CD14-positive monocyte (primary cell): ENCODE measurements at regions not wholly inside any gene's neighbourhood (a gene's known extent, or its start where the extent isn't known, plus 50 kb on each side); places are given as distances from the start of the nearest gene placed in this dataset.

Experiments
- DNase-seq, 3 donors: peaks; one replicate each; pipeline ENCODE4 v3.0.0-alpha.2; 2011 to 2022
- H2AFZ ChIP-seq: 2 replicates; pipeline ENCODE4 v1.6.0; 2012; ENCODE audit warnings: mild to moderate bottlenecking, low read depth, low read length, inconsistent platforms; ENCODE audit not compliant: insufficient read depth, poor library complexity, severe bottlenecking
- H3K27ac ChIP-seq, 2 donors: 1 replicate in 1 of 2; 2 replicates in 1 of 2; pipeline ENCODE4 v1.5.1; 2012 to 2013; ENCODE audit warnings: low read length in 2 of 2, control low read depth in 1 of 2, inconsistent platforms in 1 of 2, low read depth in 1 of 2, mild to moderate bottlenecking in 1 of 2
- H3K27me3 ChIP-seq, 2 donors: one replicate each; pipeline versions ENCODE4 v1.6.0 to v1.6.1; 2011 to 2013; ENCODE audit warnings: low read length in 2 of 2; ENCODE audit not compliant: control insufficient read depth in 2 of 2, insufficient read depth in 2 of 2
- H3K36me3 ChIP-seq, 2 donors: replicated peaks in 1 of 2; 1 replicate in 1 of 2; 2 replicates in 1 of 2; pipeline versions ENCODE4 v1.5.1 to v1.6.1; 2012 to 2013; ENCODE audit warnings: low read length in 2 of 2, control low read depth in 1 of 2, inconsistent platforms in 1 of 2, mild to moderate bottlenecking in 1 of 2; ENCODE audit not compliant: insufficient read depth in 2 of 2, control insufficient read depth in 1 of 2
- H3K4me1 ChIP-seq, 2 donors: 1 replicate in 1 of 2; 2 replicates in 1 of 2; pipeline versions ENCODE4 v1.5.1 to v1.6.1; 2012 to 2013; ENCODE audit warnings: low read length in 2 of 2, control low read depth in 1 of 2, inconsistent platforms in 1 of 2, mild to moderate bottlenecking in 1 of 2, moderate library complexity in 1 of 2; ENCODE audit not compliant: insufficient read depth in 2 of 2, control insufficient read depth in 1 of 2
- H3K4me2 ChIP-seq: replicated peaks from 2 replicates; pipeline ENCODE3; 2012; ENCODE audit warnings: low read length, moderate library complexity, mild to moderate bottlenecking; ENCODE audit not compliant: poor library complexity, severe bottlenecking; ENCODE audit errors: extremely low read depth
- H3K4me3 ChIP-seq, 3 experiments: fragments of 200-600 bp in 1 of 3; sonication (generic) in 1 of 3; replicated peaks in 1 of 3; 1 replicate in 2 of 3; 2 replicates in 1 of 3; pipeline ENCODE4 v1.5.1; 2011 to 2013; ENCODE audit warnings: low read length in 3 of 3, mild to moderate bottlenecking in 3 of 3, control low read depth in 2 of 3, low read depth in 2 of 3, inconsistent platforms in 1 of 3, moderate library complexity in 1 of 3
- H3K79me2 ChIP-seq: 2 replicates; pipeline ENCODE4 v1.6.0; 2012; ENCODE audit warnings: mild to moderate bottlenecking, control low read depth, inconsistent platforms, low read length, moderate library complexity; ENCODE audit not compliant: insufficient read depth
- H3K9ac ChIP-seq: 2 replicates; pipeline ENCODE4 v1.6.0; 2017; ENCODE audit warnings: low read length, mild to moderate bottlenecking; ENCODE audit not compliant: insufficient read depth, poor library complexity, severe bottlenecking
- H3K9me3 ChIP-seq, 2 donors: replicated peaks in 1 of 2; 1 replicate in 1 of 2; 2 replicates in 1 of 2; pipeline versions ENCODE4 v1.5.1 to v1.6.1; 2012 to 2013; ENCODE audit warnings: low read length in 2 of 2, control low read depth in 1 of 2; ENCODE audit not compliant: control insufficient read depth in 1 of 2, insufficient read depth in 1 of 2
- H4K20me1 ChIP-seq: 2 replicates; pipeline ENCODE4 v1.6.0; 2012; ENCODE audit warnings: mild to moderate bottlenecking, low read length, control low read depth, moderate library complexity; ENCODE audit not compliant: insufficient read depth
- H3K27ac Mint-ChIP-seq, 7 donors: one replicate each; pipeline ENCODE4 v1.8.0; 2020; ENCODE audit warnings: mild to moderate bottlenecking in 7 of 7, mixed read lengths in 7 of 7, moderate library complexity in 6 of 7, inconsistent platforms in 2 of 7
- H3K27me3 Mint-ChIP-seq, 3 donors: one replicate each; pipeline ENCODE4 v1.8.0; 2021 to 2022; ENCODE audit warnings: low read depth in 3 of 3, mild to moderate bottlenecking in 3 of 3, mixed read lengths in 3 of 3, moderate library complexity in 3 of 3, inconsistent platforms in 1 of 3
- H3K36me3 Mint-ChIP-seq, 2 donors: one replicate each; pipeline ENCODE4 v1.8.0; 2020; ENCODE audit warnings: mixed read lengths in 2 of 2, inconsistent platforms in 1 of 2, mild to moderate bottlenecking in 1 of 2
- H3K4me1 Mint-ChIP-seq: one replicate; pipeline ENCODE4 v1.8.0; 2020; ENCODE audit warnings: mild to moderate bottlenecking, mixed read lengths
- H3K4me3 Mint-ChIP-seq, 2 donors: one replicate each; pipeline ENCODE4 v1.8.0; 2020; ENCODE audit warnings: mild to moderate bottlenecking in 2 of 2, mixed read lengths in 2 of 2, moderate library complexity in 1 of 2
- H3K9me3 Mint-ChIP-seq, 7 donors: one replicate each; pipeline ENCODE4 v1.8.0; 2020 to 2022; ENCODE audit warnings: mixed read lengths in 7 of 7, mild to moderate bottlenecking in 6 of 7, moderate library complexity in 6 of 7, inconsistent platforms in 2 of 7
- WGBS: methylation state at CpG from one replicate; pipeline ENCODE4 v1.1.5; 2013; ENCODE audit warnings: missing lambda C conversion rate; ENCODE audit not compliant: insufficient coverage; 5-methylcytosine and 5-hydroxymethylcytosine counted together
- intact Hi-C, 2 donors: fragments of 100-400 bp; cut with micrococcal nuclease; formaldehyde crosslinking; loops; one replicate each; pipeline versions ENCODE4 v1.15.0 to v1.15.1; 2023
- TF ChIP-seq, protein P1 (sequence below): fragments of 200-600 bp; IDR thresholded peaks from one replicate; pipeline ENCODE4 v1.8.0; 2022; ENCODE audit warnings: antibody characterized with exemption, mild to moderate bottlenecking

DNA sequence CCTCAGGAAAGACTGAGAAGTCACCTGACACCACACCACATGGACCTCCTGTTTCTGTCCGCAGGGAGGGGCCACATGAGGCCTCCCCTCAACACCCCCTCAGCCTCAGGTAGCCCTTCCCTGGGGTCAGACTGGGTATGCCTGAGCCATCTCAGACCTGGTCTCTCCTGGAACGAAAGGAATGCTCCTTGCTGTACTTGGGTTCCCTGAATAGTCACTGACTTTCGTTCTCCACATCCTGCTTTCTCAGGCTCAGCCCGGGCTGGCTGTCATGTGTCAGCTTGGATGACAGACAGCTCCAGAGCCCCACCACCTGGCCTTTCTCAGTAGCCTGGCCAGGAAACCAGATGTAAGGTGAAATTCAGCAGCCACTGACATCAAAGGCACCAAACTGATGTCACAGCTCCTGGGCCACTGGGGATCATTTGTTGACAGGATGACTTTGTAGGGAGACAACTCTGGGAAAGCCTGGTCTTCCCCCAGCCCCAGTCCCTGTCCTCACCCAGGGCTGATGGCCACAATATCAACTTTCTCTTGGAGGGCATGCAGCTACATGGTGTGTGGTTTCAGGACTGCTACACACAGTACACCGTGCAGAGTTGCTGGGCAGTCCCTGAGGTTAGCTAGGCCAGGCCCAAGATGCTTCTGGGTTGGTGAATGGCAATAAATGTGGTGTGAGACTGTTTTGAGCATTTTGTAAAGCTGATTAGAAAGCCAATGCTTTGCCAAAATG, 141.4 kb upstream of the MRPS22 start:
- DNase-seq: no peak
- Histone ChIP-seq H3K4me3 (no peak overlapping the region), H3K36me3 (no peaks in the 10 kb centered on the region), H3K9me3 (no peaks in the 10 kb centered on the region), H2AFZ (no peak overlapping the region), H3K27me3 (no peaks in the 10 kb centered on the region), H3K27ac (no peak overlapping the region), H3K4me2 (no peak overlapping the region), H3K4me1 (no peaks in the 10 kb centered on the region), H4K20me1 (no peaks in the 10 kb centered on the region), H3K79me2 (no peaks in the 10 kb centered on the region), H3K9ac (no peak overlapping the region)
- WGBS: 50% methylated on average over 5 of the region's 5 CpGs
- H3K4me3 Mint-ChIP-seq: no peak overlapping the region
- TF ChIP-seq, protein P1, sequence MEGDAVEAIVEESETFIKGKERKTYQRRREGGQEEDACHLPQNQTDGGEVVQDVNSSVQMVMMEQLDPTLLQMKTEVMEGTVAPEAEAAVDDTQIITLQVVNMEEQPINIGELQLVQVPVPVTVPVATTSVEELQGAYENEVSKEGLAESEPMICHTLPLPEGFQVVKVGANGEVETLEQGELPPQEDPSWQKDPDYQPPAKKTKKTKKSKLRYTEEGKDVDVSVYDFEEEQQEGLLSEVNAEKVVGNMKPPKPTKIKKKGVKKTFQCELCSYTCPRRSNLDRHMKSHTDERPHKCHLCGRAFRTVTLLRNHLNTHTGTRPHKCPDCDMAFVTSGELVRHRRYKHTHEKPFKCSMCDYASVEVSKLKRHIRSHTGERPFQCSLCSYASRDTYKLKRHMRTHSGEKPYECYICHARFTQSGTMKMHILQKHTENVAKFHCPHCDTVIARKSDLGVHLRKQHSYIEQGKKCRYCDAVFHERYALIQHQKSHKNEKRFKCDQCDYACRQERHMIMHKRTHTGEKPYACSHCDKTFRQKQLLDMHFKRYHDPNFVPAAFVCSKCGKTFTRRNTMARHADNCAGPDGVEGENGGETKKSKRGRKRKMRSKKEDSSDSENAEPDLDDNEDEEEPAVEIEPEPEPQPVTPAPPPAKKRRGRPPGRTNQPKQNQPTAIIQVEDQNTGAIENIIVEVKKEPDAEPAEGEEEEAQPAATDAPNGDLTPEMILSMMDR: no peak
- H3K27me3 Mint-ChIP-seq: peaks cover 0 to 4% (median 4%) of the 10 kb centered on the region in 3 donors
- no peaks in the 10 kb centered on the region for H3K4me1 Mint-ChIP-seq
- peaks cover 0 to 1% (median 0%) of the 10 kb centered on the region in 7 donors for H3K9me3 Mint-ChIP-seq
- no peaks in the 10 kb centered on the region for H3K36me3 Mint-ChIP-seq
- intact Hi-C loops: no loop called here
- H3K27ac Mint-ChIP-seq: peak overlapping the region in 2 of 7 donors; percentile 46 to 49

DNA sequence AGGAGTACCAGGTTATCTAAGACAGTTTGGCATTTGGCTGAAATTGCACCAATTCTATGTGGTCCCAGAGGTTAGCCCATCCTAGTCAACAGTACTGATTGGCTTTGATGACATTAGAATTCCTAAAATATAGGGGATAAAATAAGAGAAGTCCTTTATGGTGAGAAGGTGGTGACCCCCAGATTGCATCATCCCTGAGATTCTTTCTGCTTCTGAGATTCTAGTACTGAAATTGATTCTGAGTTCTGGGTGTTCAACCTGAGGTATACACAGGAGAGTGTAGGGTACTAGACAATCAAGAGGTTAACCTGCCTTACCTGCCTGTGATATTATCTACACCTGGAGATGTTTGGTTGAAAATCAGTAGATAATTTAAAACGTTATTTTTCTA, 140.9 kb upstream of the MRPS22 start:
- intact Hi-C loops: no loop called here

More for the DNA sequence above, 140.9 kb upstream of the MRPS22 start:
- Mint-ChIP-seq H3K27ac (no peak overlapping the region), H3K4me3 (no peak overlapping the region), H3K9me3 (peaks cover 0 to 1% (median 0%) of the 10 kb centered on the region in 7 donors), H3K36me3 (no peaks in the 10 kb centered on the region), H3K4me1 (no peaks in the 10 kb centered on the region), H3K27me3 (peaks cover 0 to 4% (median 4%) of the 10 kb centered on the region in 3 donors)
- Histone ChIP-seq H3K9ac (no peak overlapping the region), H2AFZ (no peak overlapping the region), H4K20me1 (no peaks in the 10 kb centered on the region), H3K27ac (no peak overlapping the region), H3K4me2 (no peak overlapping the region), H3K9me3 (no peaks in the 10 kb centered on the region), H3K36me3 (no peaks in the 10 kb centered on the region), H3K27me3 (no peaks in the 10 kb centered on the region), H3K79me2 (no peaks in the 10 kb centered on the region), H3K4me3 (no peak overlapping the region), H3K4me1 (no peaks in the 10 kb centered on the region)
- TF ChIP-seq, protein P1: no peak
- WGBS: no CpG with 5 or more reads among the region's 1 CpG
- DNase-seq: no peak
